Retinal pigment epithelial cell (primary cell): ENCODE measurements at regions not wholly inside any gene's neighbourhood (a gene's known extent, or its start where the extent isn't known, plus 50 kb on each side); places are given as distances from the start of the nearest gene placed in this dataset.

Source experiments
- DNase-seq: peaks from one replicate; pipeline ENCODE4 v3.0.0-alpha.2; 2010; ENCODE audit warnings: low read depth
- H3K4me3 ChIP-seq: 2 replicates; pipeline ENCODE4 v1.5.1; 2011; ENCODE audit warnings: mild to moderate bottlenecking, low read length, control low read depth, moderate library complexity
- TF ChIP-seq, protein P1 (sequence below): conservative IDR thresholded peaks from 2 replicates; pipeline ENCODE4 v1.5.1; 2011; ENCODE audit warnings: low read depth, low read length, control low read depth, inconsistent platforms

DNA sequence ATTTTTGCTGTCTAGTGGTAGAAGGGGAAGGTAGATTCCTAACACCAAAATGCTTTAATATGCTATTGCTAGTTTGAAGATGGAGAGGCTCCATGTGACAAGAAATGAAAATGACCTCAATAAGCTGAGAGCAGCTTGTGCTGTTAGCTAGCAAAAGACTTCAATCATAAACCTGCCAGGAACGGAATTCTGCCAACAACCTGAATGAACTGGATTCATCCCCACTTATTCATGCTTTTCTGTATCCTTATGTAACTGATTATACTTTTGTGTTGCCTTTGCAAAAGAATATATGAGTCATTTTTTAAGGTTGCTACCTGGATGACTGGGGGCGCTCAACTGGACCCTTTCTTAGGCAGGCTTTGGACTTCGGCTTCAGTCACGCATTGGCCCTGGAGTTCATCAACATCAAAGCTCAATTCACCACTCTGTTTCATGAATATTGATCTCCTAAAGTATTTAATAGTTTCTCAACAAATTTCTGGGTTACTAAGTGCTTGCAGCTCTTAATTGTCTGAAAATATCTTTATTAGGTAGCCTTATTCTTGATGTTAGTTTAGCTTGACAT is 97.5 kb upstream of the KCNJ3 start:
- TF ChIP-seq, protein P1, sequence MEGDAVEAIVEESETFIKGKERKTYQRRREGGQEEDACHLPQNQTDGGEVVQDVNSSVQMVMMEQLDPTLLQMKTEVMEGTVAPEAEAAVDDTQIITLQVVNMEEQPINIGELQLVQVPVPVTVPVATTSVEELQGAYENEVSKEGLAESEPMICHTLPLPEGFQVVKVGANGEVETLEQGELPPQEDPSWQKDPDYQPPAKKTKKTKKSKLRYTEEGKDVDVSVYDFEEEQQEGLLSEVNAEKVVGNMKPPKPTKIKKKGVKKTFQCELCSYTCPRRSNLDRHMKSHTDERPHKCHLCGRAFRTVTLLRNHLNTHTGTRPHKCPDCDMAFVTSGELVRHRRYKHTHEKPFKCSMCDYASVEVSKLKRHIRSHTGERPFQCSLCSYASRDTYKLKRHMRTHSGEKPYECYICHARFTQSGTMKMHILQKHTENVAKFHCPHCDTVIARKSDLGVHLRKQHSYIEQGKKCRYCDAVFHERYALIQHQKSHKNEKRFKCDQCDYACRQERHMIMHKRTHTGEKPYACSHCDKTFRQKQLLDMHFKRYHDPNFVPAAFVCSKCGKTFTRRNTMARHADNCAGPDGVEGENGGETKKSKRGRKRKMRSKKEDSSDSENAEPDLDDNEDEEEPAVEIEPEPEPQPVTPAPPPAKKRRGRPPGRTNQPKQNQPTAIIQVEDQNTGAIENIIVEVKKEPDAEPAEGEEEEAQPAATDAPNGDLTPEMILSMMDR: no peak
- H3K4me3 ChIP-seq: no peak overlapping the region
- DNase-seq: no peak

DNA sequence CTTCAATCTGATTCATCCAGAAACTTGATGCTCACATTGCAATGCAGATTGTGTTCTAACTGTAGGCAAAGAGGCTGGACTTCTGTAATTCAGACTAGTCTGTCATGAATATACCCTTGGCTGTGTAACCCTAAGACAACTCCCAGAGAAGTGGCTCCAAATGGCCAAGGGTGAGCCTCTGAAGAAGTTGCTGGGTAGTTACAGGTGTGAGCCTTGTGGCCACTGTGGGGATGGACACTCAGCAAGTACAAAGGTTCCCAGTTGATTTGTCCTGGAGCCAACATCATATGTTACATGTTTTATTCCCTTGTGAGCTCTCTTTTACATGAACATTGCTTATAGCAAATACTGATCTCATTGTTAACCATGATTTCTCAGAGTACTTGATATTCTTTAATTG is 94.8 kb upstream of the KCNJ3 start:
- TF ChIP-seq, protein P1: no peak
- no peak for DNase-seq

GRCh38 chr2:154608438-154608837 is 90.1 kb upstream of the KCNJ3 start:
- no peak overlapping the region for H3K4me3 ChIP-seq
- no peak for DNase-seq
- TF ChIP-seq, protein P1: no peak

More for the DNA sequence above, 94.8 kb upstream of the KCNJ3 start:
- H3K4me3 ChIP-seq: no peak overlapping the region

DNA sequence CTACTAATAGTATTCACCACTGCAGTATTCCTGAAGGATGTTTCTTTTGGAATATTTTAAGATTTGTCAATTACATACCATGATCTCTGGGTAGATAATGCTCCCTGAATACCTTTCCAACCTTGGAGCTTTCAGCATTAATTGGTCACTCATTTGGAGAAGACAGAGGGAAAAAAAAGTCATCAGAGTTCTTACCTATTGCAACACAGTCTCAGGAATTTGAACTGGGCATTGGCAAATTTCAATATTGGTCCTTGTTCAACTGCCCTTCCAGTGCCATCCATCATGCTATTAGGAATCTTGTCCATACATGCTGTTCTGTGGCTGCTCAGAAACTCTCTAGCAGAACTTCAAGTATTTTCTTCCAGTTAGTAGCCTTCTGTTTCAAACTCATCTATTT is 83.6 kb upstream of the KCNJ3 start:
- TF ChIP-seq, protein P1: no peak
- no peak overlapping the region for H3K4me3 ChIP-seq
- DNase-seq: no peak

- TF ChIP-seq, protein P1: no peak
- H3K4me3 ChIP-seq: no peak overlapping the region
- DNase-seq: no peak
Observed at GRCh38 chr2:154616659-154617058, 81.8 kb upstream of the KCNJ3 start.

GRCh38 chr2:154620471-154620870 is 78.0 kb upstream of the KCNJ3 start:
- TF ChIP-seq, protein P1: no peak
- no peak overlapping the region for H3K4me3 ChIP-seq
- DNase-seq: no peak

DNA sequence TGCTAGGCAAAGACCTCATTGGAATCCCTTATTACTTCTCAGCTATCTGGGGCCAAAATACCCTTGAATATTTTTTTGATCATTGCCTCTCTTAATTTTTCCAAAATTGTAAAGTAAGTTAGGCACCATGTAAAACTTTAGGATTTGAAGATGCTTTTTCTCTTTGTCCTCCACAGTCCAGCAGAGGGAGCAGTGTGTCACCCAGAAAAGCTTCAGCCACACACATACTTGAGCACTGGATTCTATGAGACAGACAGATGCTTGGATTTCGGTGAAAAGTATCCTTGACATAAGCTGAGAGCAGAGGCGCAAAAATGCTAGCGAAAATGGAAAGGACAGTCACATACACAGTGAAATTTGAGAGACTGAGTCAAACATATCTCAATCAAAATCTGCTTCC is 74.7 kb upstream of the KCNJ3 start:
- H3K4me3 ChIP-seq: no peak overlapping the region
- peak; percentile 24 for DNase-seq
- TF ChIP-seq, protein P1: peak; percentile 90
